ENCODE measurements at regions not wholly inside any gene's neighbourhood (a gene's known extent, or its start where the extent isn't known, plus 50 kb on each side); places are given as distances from the start of the nearest gene placed in this dataset.

DNA sequence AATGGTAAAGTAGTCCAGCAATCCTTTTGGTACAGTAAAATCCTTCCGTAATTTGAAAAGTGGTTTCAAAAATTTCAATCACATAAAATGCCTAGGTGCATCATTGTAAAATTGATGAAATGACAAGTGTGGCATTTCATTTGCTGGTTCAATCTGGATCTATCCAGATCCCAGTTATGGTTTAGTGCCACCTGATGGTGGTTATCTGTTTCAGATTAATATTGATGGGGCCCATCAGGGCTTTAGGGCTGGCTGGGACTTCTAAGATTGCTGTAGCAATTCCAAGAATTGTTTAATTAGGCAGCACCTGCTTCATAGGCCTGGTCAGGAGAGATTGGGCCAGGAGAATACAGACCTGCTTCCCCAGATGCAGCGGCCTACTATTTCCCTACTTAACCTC, 55.5 kb upstream of the PIK3C3 start:
- ChIA-PET CTCF (interaction anchor here (0.6 to 4.1 kb wide), 14 partner anchors 9 to 1361 kb away, joined by 3 to 21 read pairs (median 4); no protein-coding TSS in a partner anchor), POLR2A (interaction anchor here (0.7 kb wide), 1 partner anchor 43 kb away, joined by 3 read pairs; no protein-coding TSS in a partner anchor)
- H3K27me3 Mint-ChIP-seq (ENCODE audit: insufficient read depth, unreplicated experiment) = no peaks in the 10 kb centered on the region
- TF ChIP-seq CTCF (IDR thresholded peaks at IDR 0.05; ENCODE audit: unreplicated experiment) = peak; percentile 8
- no peaks in the 10 kb centered on the region for H3K36me3 Mint-ChIP-seq (ENCODE audit: insufficient read depth, unreplicated experiment)
- peaks cover 10% of the 10 kb centered on the region for H3K9me3 Mint-ChIP-seq (ENCODE audit: unreplicated experiment)
- intact Hi-C loops (cut with micrococcal nuclease) = no loop called here
- BruUV-seq (replicated peaks) = no TSS peak
- DNase-seq (ENCODE audit: unreplicated experiment) = peak; percentile 8
- no peak overlapping the region for H3K4me3 Mint-ChIP-seq (ENCODE audit: unreplicated experiment)
- no peak overlapping the region for H3K27ac Mint-ChIP-seq (ENCODE audit: low read depth, unreplicated experiment)
- H3K4me1 Mint-ChIP-seq (ENCODE audit: insufficient read depth, unreplicated experiment) = no peaks in the 10 kb centered on the region

- BruUV-seq (replicated peaks) = no TSS peak
- POLR2A ChIA-PET = no interaction called here
- H3K4me3 Mint-ChIP-seq (ENCODE audit: unreplicated experiment) = no peak overlapping the region
- H3K27ac Mint-ChIP-seq (ENCODE audit: low read depth, unreplicated experiment) = no peak overlapping the region
- peaks cover 10% of the 10 kb centered on the region for H3K9me3 Mint-ChIP-seq (ENCODE audit: unreplicated experiment)
- H3K27me3 Mint-ChIP-seq (ENCODE audit: insufficient read depth, unreplicated experiment) = no peaks in the 10 kb centered on the region
- DNase-seq (ENCODE audit: unreplicated experiment) = no peak
- intact Hi-C loops (cut with micrococcal nuclease) = no loop called here
- CTCF ChIA-PET = interaction anchor here (0.6 to 0.9 kb wide), 4 partner anchors 11 to 348 kb away, joined by 3 to 4 read pairs (median 3); no protein-coding TSS in a partner anchor
- H3K36me3 Mint-ChIP-seq (ENCODE audit: insufficient read depth, unreplicated experiment) = no peaks in the 10 kb centered on the region
- TF ChIP-seq CTCF (IDR thresholded peaks at IDR 0.05; ENCODE audit: unreplicated experiment) = no peak
- no peaks in the 10 kb centered on the region for H3K4me1 Mint-ChIP-seq (ENCODE audit: insufficient read depth, unreplicated experiment)
Measured at GRCh38 chr18:41893432-41893831, 61.6 kb upstream of the PIK3C3 start.

DNA sequence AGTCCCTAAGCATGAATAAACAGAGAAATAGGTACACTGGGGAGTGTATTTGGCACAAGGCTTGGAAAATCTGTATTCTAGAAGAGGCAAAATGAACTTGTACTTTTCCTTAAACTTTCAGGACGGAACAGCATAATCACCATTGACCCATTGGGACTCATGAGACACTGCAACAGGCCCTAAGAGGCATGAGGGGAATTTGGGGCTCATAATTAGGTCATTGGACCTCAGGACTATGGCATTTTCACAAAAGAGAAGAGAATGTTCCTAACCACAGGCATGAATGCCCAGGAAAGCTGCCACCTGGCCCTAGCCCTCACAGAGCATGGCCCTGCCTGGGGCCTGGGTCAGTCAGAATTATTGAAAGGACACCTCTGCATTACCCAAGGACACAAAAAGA, 67.9 kb upstream of the PIK3C3 start:
- Mint-ChIP-seq H3K4me3 (ENCODE audit: unreplicated experiment) (no peak overlapping the region), H3K36me3 (ENCODE audit: insufficient read depth, unreplicated experiment) (no peaks in the 10 kb centered on the region), H3K4me1 (ENCODE audit: insufficient read depth, unreplicated experiment) (no peaks in the 10 kb centered on the region), H3K27me3 (ENCODE audit: insufficient read depth, unreplicated experiment) (no peaks in the 10 kb centered on the region), H3K9me3 (ENCODE audit: unreplicated experiment) (no peaks in the 10 kb centered on the region), H3K27ac (ENCODE audit: low read depth, unreplicated experiment) (no peak overlapping the region)
- intact Hi-C loops (cut with micrococcal nuclease) = no loop called here
- DNase-seq (ENCODE audit: unreplicated experiment) = no peak
- CTCF ChIA-PET = interaction anchor here (1.5 kb wide), 1 partner anchor 18 kb away, joined by 4 read pairs; no protein-coding TSS in a partner anchor
- POLR2A ChIA-PET = no interaction called here
- no peak for TF ChIP-seq CTCF (IDR thresholded peaks at IDR 0.05; ENCODE audit: unreplicated experiment)
- no TSS peak for BruUV-seq (replicated peaks)

GRCh38 chr18:41886126-41886807, 68.8 kb upstream of the PIK3C3 start:
- ChIA-PET CTCF (interaction anchor here (0.6 to 1.5 kb wide), 2 partner anchors 19 to 55 kb away, joined by 3 to 4 read pairs; no protein-coding TSS in a partner anchor), POLR2A (no interaction called here)
- H3K9me3 Mint-ChIP-seq (ENCODE audit: unreplicated experiment) = no peaks in the 10 kb centered on the region
- H3K27ac Mint-ChIP-seq (ENCODE audit: low read depth, unreplicated experiment) = no peak overlapping the region
- no peaks in the 10 kb centered on the region for H3K36me3 Mint-ChIP-seq (ENCODE audit: insufficient read depth, unreplicated experiment)
- H3K4me1 Mint-ChIP-seq (ENCODE audit: insufficient read depth, unreplicated experiment) = no peaks in the 10 kb centered on the region
- BruUV-seq (replicated peaks) = no TSS peak
- no peak for TF ChIP-seq CTCF (IDR thresholded peaks at IDR 0.05; ENCODE audit: unreplicated experiment)
- intact Hi-C loops (cut with micrococcal nuclease) = no loop called here
- no peaks in the 10 kb centered on the region for H3K27me3 Mint-ChIP-seq (ENCODE audit: insufficient read depth, unreplicated experiment)
- DNase-seq (ENCODE audit: unreplicated experiment) = no peak
- no peak overlapping the region for H3K4me3 Mint-ChIP-seq (ENCODE audit: unreplicated experiment)

Measured in MCF 10A (cell line).